ENCODE measurements at regions not wholly inside any gene's neighbourhood (a gene's known extent, or its start where the extent isn't known, plus 50 kb on each side); places are given as distances from the start of the nearest gene placed in this dataset.

GRCh38 chr12:115320967-115321366 lies 637.0 kb upstream of the TBX3 start:
- TF ChIP-seq POLR2A (IDR thresholded peaks at IDR 0.05; ENCODE audit: low read depth, low read length) (no peak), CTCF (IDR thresholded peaks at IDR 0.05; ENCODE audit: extremely low read depth in 1 of 2, insufficient read depth in 1 of 2, low read depth in 1 of 2, low read length in 2 of 2) (no peak), POLR2AphosphoS5 (IDR thresholded peaks at IDR 0.05; ENCODE audit: insufficient read depth, low read depth, low read length) (no peak)

Measured in endothelial cell of umbilical vein (primary cell).